Keratinocyte (primary cell): ENCODE measurements at regions not wholly inside any gene's neighbourhood (a gene's known extent, or its start where the extent isn't known, plus 50 kb on each side); places are given as distances from the start of the nearest gene placed in this dataset.

Experiments used
- DNase-seq: peaks from one replicate; pipeline ENCODE4 v3.0.0-alpha.2; 2011; ENCODE audit warnings: low read depth, missing footprints, low spot score
- FAIRE-seq: peaks from 2 replicates; lab custom pipeline; 2011; peaks lifted over from hg19 to GRCh38; lab: Jason Lieb, UNC
- H2AFZ ChIP-seq: 2 replicates; pipeline ENCODE4 v1.6.0; 2012; ENCODE audit warnings: low read length, control low read depth, inconsistent platforms; ENCODE audit not compliant: control insufficient read depth
- H3K27ac ChIP-seq: 2 replicates; pipeline ENCODE4 v1.5.1; 2011; ENCODE audit warnings: low read length; ENCODE audit not compliant: control insufficient read depth, insufficient read depth
- H3K27me3 ChIP-seq: 3 replicates; pipeline ENCODE4 v1.6.0; 2011; ENCODE audit warnings: low read length; ENCODE audit not compliant: control insufficient read depth, insufficient read depth; ENCODE audit errors: extremely low read depth
- H3K36me3 ChIP-seq, 2 experiments: 2 replicates in 1 of 2; 3 replicates in 1 of 2; pipeline ENCODE4 v1.5.1; 2011; ENCODE audit warnings: low read length in 2 of 2, mild to moderate bottlenecking in 1 of 2; ENCODE audit not compliant: control insufficient read depth in 2 of 2, insufficient read depth in 2 of 2; ENCODE audit errors: extremely low read depth in 1 of 2
- H3K4me1 ChIP-seq: 3 replicates; pipeline ENCODE4 v1.5.1; 2011; ENCODE audit warnings: low read length; ENCODE audit not compliant: control insufficient read depth, insufficient read depth; ENCODE audit errors: extremely low read depth
- H3K4me2 ChIP-seq: 3 replicates; pipeline ENCODE4 v1.6.0; 2011; ENCODE audit warnings: low read depth, low read length; ENCODE audit not compliant: control insufficient read depth, insufficient read depth; ENCODE audit errors: extremely low read depth
- H3K4me3 ChIP-seq, 3 experiments: fragments of 200-600 bp in 1 of 3; sonication (generic) in 1 of 3; 2 replicates in 2 of 3; 3 replicates in 1 of 3; pipeline ENCODE4 v1.5.1; 2011 to 2016; ENCODE audit warnings: low read length in 3 of 3, mild to moderate bottlenecking in 3 of 3, control low read depth in 2 of 3, inconsistent platforms in 1 of 3, low read depth in 1 of 3, mixed read lengths in 1 of 3, mixed run types in 1 of 3, moderate library complexity in 1 of 3; ENCODE audit not compliant: control insufficient read depth in 2 of 3, insufficient read depth in 2 of 3; ENCODE audit errors: extremely low read depth in 1 of 3
- H3K79me2 ChIP-seq: 2 replicates; pipeline ENCODE4 v1.6.0; 2012; ENCODE audit warnings: low read length; ENCODE audit not compliant: control insufficient read depth, insufficient read depth
- H3K9ac ChIP-seq: 3 replicates; pipeline ENCODE4 v1.6.0; 2011; ENCODE audit warnings: low read length; ENCODE audit not compliant: control insufficient read depth, insufficient read depth; ENCODE audit errors: extremely low read depth
- H3K9me1 ChIP-seq: 3 replicates; pipeline ENCODE4 v1.6.0; 2011; ENCODE audit warnings: low read length; ENCODE audit not compliant: control insufficient read depth, insufficient read depth; ENCODE audit errors: extremely low read depth
- H3K9me3 ChIP-seq: 2 replicates; pipeline ENCODE4 v1.5.1; 2012; ENCODE audit warnings: low read depth, low read length; ENCODE audit not compliant: control insufficient read depth
- H4K20me1 ChIP-seq: 3 replicates; pipeline ENCODE4 v1.6.0; 2011; ENCODE audit warnings: low read length; ENCODE audit not compliant: control insufficient read depth, insufficient read depth; ENCODE audit errors: extremely low read depth
- CTCF ChIP-seq, 3 experiments: IDR thresholded peaks in 1 of 3; conservative IDR thresholded peaks in 1 of 3; optimal IDR thresholded peaks in 1 of 3; 2 replicates in 2 of 3; 3 replicates in 1 of 3; pipeline versions ENCODE3 to v1.5.1; 2011; ENCODE audit warnings: low read length in 3 of 3, mild to moderate bottlenecking in 3 of 3, moderate library complexity in 2 of 3, control low read depth in 1 of 3, inconsistent platforms in 1 of 3; ENCODE audit not compliant: insufficient read depth in 2 of 3; ENCODE audit errors: extremely low read depth in 1 of 3
- EZH2 ChIP-seq: IDR thresholded peaks from one replicate; pipeline ENCODE4 v1.6.1; 2012; ENCODE audit warnings: inconsistent platforms, mild to moderate bottlenecking, low read length, moderate library complexity
- dilution Hi-C: fragments of 300-500 bp; cut with MboI; formaldehyde crosslinking; loops from one replicate; pipeline ENCODE4 v1.7.0; 2020; ENCODE audit warnings: low sequenced_read_pairs; ENCODE audit not compliant: extremely low pct_ligation_motif_present

- Histone ChIP-seq H3K4me2 (no peak overlapping the region), H3K4me3 (no peak overlapping the region), H3K27me3 (no peaks in the 10 kb centered on the region), H3K9me3 (no peaks in the 10 kb centered on the region), H2AFZ (no peak overlapping the region), H3K27ac (no peak overlapping the region), H3K4me1 (peaks cover 11% of the 10 kb centered on the region), H4K20me1 (no peaks in the 10 kb centered on the region), H3K36me3 (no peaks in the 10 kb centered on the region), H3K9ac (no peak overlapping the region), H3K9me1 (no peaks in the 10 kb centered on the region), H3K79me2 (no peaks in the 10 kb centered on the region)
- TF ChIP-seq EZH2 (no peak), CTCF (optimal IDR thresholded peaks at IDR 0.05 in 1 of 3, IDR thresholded peaks at IDR 0.05 in 1 of 3, conservative IDR thresholded peaks at IDR 0.05 in 1 of 3; ENCODE audit: extremely low read depth in 1 of 3, insufficient read depth in 2 of 3, low read length in 3 of 3) (no peak)
- dilution Hi-C loops: no loop called here
- DNase-seq (no peak), FAIRE-seq (no peak)
Observed at GRCh38 chr1:199913318-199913717, 114.2 kb upstream of the NR5A2 start.

GRCh38 chr1:199914546-199914945 is 113.0 kb upstream of the NR5A2 start:
- no peak for DNase-seq
- dilution Hi-C loops: no loop called here
- no peak for FAIRE-seq
- Histone ChIP-seq H3K79me2 (no peaks in the 10 kb centered on the region), H3K9me1 (no peaks in the 10 kb centered on the region), H3K4me1 (peaks cover under 1% of the 10 kb centered on the region), H2AFZ (no peak overlapping the region), H3K27me3 (no peaks in the 10 kb centered on the region), H3K36me3 (no peaks in the 10 kb centered on the region), H3K4me2 (no peak overlapping the region), H4K20me1 (no peaks in the 10 kb centered on the region), H3K27ac (no peak overlapping the region), H3K9ac (no peak overlapping the region), H3K4me3 (no peak overlapping the region), H3K9me3 (no peaks in the 10 kb centered on the region)
- TF ChIP-seq EZH2 (no peak), CTCF (optimal IDR thresholded peaks at IDR 0.05 in 1 of 3, IDR thresholded peaks at IDR 0.05 in 1 of 3, conservative IDR thresholded peaks at IDR 0.05 in 1 of 3; ENCODE audit: extremely low read depth in 1 of 3, insufficient read depth in 2 of 3, low read length in 3 of 3) (no peak)
